ENCODE measurements at regions not wholly inside any gene's neighbourhood (a gene's known extent, or its start where the extent isn't known, plus 50 kb on each side); places are given as distances from the start of the nearest gene placed in this dataset.

- no peak for DNase-seq (ENCODE audit: low spot score)
- intact Hi-C loops (cut with DNase I): no loop called here
Measured at GRCh38 chr12:47299586-47299985, 219.8 kb upstream of the AMIGO2 start.

GRCh38 chr12:47297993-47298392 lies 218.2 kb upstream of the AMIGO2 start:
- DNase-seq (ENCODE audit: low spot score): no peak
- intact Hi-C loops (cut with DNase I): no loop called here

- DNase-seq (ENCODE audit: low spot score): no peak
- intact Hi-C loops (cut with DNase I): no loop called here
Measured at GRCh38 chr12:47296828-47297227, 217.1 kb upstream of the AMIGO2 start.

- DNase-seq (ENCODE audit: low spot score): no peak
Measured at GRCh38 chr12:47293406-47293805, 213.6 kb upstream of the AMIGO2 start.

GRCh38 chr12:47286676-47287075 lies 206.9 kb upstream of the AMIGO2 start:
- DNase-seq (ENCODE audit: low spot score): no peak
- intact Hi-C loops (cut with DNase I): no loop called here

More at GRCh38 chr12:47293406-47293805, 213.6 kb upstream of the AMIGO2 start:
- intact Hi-C loops (cut with DNase I): no loop called here

Small RNA genes lying in the stretch of these regions (microRNA-seq; reads per million reads assigned to microRNA genes)
- 0 reads per million in 2 donors for gene MIR4494 (ENCODE audit: borderline microRNAs expressed in 2 of 2)

Measured in posterior vena cava (tissue), 2 donors.